Activated CD4-positive, alpha-beta memory T cell treated with anti-CD3 and anti-CD28 coated beads, Interleukin-2, amount 10 ng/mL, durations not matched to agents 7 days and 5 days (primary cell): ENCODE measurements at regions not wholly inside any gene's neighbourhood (a gene's known extent, or its start where the extent isn't known, plus 50 kb on each side); places are given as distances from the start of the nearest gene placed in this dataset.
"Not testable (repeated sequence)": the region's sequence is repeated elsewhere in the genome, so short reads cannot be mapped to it uniquely, and the experiment has no call there.

Experiments used
- CTCF ChIA-PET: fragments of 350-600 bp; sonication (Branson Sonifier 250); formaldehyde crosslinking; loops from one replicate; lab custom pipeline; 2021; ENCODE audit warnings: antibody characterized with exemption, inconsistent platforms; lab: Charles Lee
- POLR2A ChIA-PET: fragments of 350-600 bp; sonication (Branson Sonifier 250); formaldehyde crosslinking; loops from one replicate; lab custom pipeline; 2021; ENCODE audit warnings: antibody characterized with exemption; lab: Charles Lee
- DNase-seq: peaks from one replicate; pipeline ENCODE4 v3.0.0-alpha.2; 2020
- H3K27ac Mint-ChIP-seq: one replicate; pipeline ENCODE4 v1.8.0; 2021; ENCODE audit warnings: mild to moderate bottlenecking, mixed read lengths
- H3K27me3 Mint-ChIP-seq: one replicate; pipeline ENCODE4 v1.8.0; 2021; ENCODE audit warnings: mixed read lengths
- H3K36me3 Mint-ChIP-seq: one replicate; pipeline ENCODE4 v1.8.0; 2021; ENCODE audit warnings: low read depth, mixed read lengths
- H3K4me1 Mint-ChIP-seq: one replicate; pipeline ENCODE4 v1.8.0; 2021; ENCODE audit warnings: mixed read lengths
- H3K4me3 Mint-ChIP-seq: one replicate; pipeline ENCODE4 v1.8.0; 2021; ENCODE audit warnings: mild to moderate bottlenecking, mixed read lengths
- H3K9me3 Mint-ChIP-seq: one replicate; pipeline ENCODE4 v1.8.0; 2021; ENCODE audit warnings: mixed read lengths

GRCh38 chr11:33428435-33428834 is 171.3 kb downstream of the HIPK3 start:
- peaks cover 21% of the 10 kb centered on the region for H3K27me3 Mint-ChIP-seq
- DNase-seq, H3K4me3 Mint-ChIP-seq, H3K4me1 Mint-ChIP-seq, CTCF ChIA-PET, H3K36me3 Mint-ChIP-seq, POLR2A ChIA-PET, H3K27ac Mint-ChIP-seq, H3K9me3 Mint-ChIP-seq: not testable (repeated sequence)

GRCh38 chr11:33420959-33421566 is 163.9 kb downstream of the HIPK3 start:
- Mint-ChIP-seq H3K27me3 (peaks cover 17% of the 10 kb centered on the region), H3K36me3 (no peaks in the 10 kb centered on the region), H3K27ac (no peak overlapping the region), H3K9me3 (no peaks in the 10 kb centered on the region), H3K4me1 (no peaks in the 10 kb centered on the region), H3K4me3 (no peak overlapping the region)
- CTCF ChIA-PET: no interaction called here
- DNase-seq: no peak
- POLR2A ChIA-PET: no interaction called here

GRCh38 chr11:33419924-33420323 is 162.7 kb downstream of the HIPK3 start:
- H3K27me3 Mint-ChIP-seq: peaks cover 12% of the 10 kb centered on the region
- H3K4me1 Mint-ChIP-seq: no peaks in the 10 kb centered on the region
- H3K36me3 Mint-ChIP-seq: no peaks in the 10 kb centered on the region
- ChIA-PET POLR2A (no interaction called here), CTCF (interaction anchor here (1.1 kb wide), 1 partner anchor 38 kb away, joined by 3 read pairs; no protein-coding TSS in a partner anchor)
- H3K4me3 Mint-ChIP-seq: no peak overlapping the region
- no peak for DNase-seq
- H3K27ac Mint-ChIP-seq: no peak overlapping the region
- no peaks in the 10 kb centered on the region for H3K9me3 Mint-ChIP-seq

GRCh38 chr11:33417121-33417520 is 159.9 kb downstream of the HIPK3 start:
- ChIA-PET POLR2A (no interaction called here), CTCF (no interaction called here)
- H3K27me3 Mint-ChIP-seq: peaks cover 13% of the 10 kb centered on the region

GRCh38 chr11:33413301-33413700 is 156.1 kb downstream of the HIPK3 start:
- CTCF ChIA-PET: no interaction called here
- Mint-ChIP-seq H3K4me1 (no peaks in the 10 kb centered on the region), H3K27ac (no peak overlapping the region), H3K9me3 (no peaks in the 10 kb centered on the region), H3K4me3 (no peak overlapping the region), H3K36me3 (no peaks in the 10 kb centered on the region), H3K27me3 (peaks cover 27% of the 10 kb centered on the region)
- DNase-seq: no peak
- POLR2A ChIA-PET: no interaction called here

More at GRCh38 chr11:33417121-33417520, 159.9 kb downstream of the HIPK3 start:
- H3K36me3 Mint-ChIP-seq: no peaks in the 10 kb centered on the region
- H3K4me3 Mint-ChIP-seq: no peak overlapping the region
- H3K4me1 Mint-ChIP-seq: no peaks in the 10 kb centered on the region
- DNase-seq: no peak
- no peak overlapping the region for H3K27ac Mint-ChIP-seq
- H3K9me3 Mint-ChIP-seq: no peaks in the 10 kb centered on the region

GRCh38 chr11:33412241-33412640 is 155.1 kb downstream of the HIPK3 start:
- peaks cover 24% of the 10 kb centered on the region for H3K27me3 Mint-ChIP-seq
- no peak overlapping the region for H3K4me3 Mint-ChIP-seq
- no peaks in the 10 kb centered on the region for H3K36me3 Mint-ChIP-seq
- CTCF ChIA-PET: interaction anchor here (0.6 kb wide), 1 partner anchor 426 kb away, joined by 5 read pairs; no protein-coding TSS in a partner anchor
- POLR2A ChIA-PET: no interaction called here
- no peak for DNase-seq
- H3K4me1 Mint-ChIP-seq: no peaks in the 10 kb centered on the region
- H3K27ac Mint-ChIP-seq: no peak overlapping the region
- no peaks in the 10 kb centered on the region for H3K9me3 Mint-ChIP-seq

GRCh38 chr11:33411751-33412150 is 154.6 kb downstream of the HIPK3 start:
- Mint-ChIP-seq H3K27me3 (peaks cover 24% of the 10 kb centered on the region), H3K36me3 (no peaks in the 10 kb centered on the region), H3K4me1 (no peaks in the 10 kb centered on the region), H3K27ac (no peak overlapping the region), H3K4me3 (no peak overlapping the region), H3K9me3 (no peaks in the 10 kb centered on the region)
- no peak for DNase-seq
- POLR2A ChIA-PET: no interaction called here
- CTCF ChIA-PET: interaction anchor here (0.6 kb wide), 1 partner anchor 426 kb away, joined by 5 read pairs; no protein-coding TSS in a partner anchor

- POLR2A ChIA-PET: no interaction called here
- Mint-ChIP-seq H3K4me3 (no peak overlapping the region), H3K9me3 (no peaks in the 10 kb centered on the region), H3K36me3 (no peaks in the 10 kb centered on the region), H3K27ac (no peak overlapping the region), H3K27me3 (peaks cover 24% of the 10 kb centered on the region), H3K4me1 (no peaks in the 10 kb centered on the region)
- no peak for DNase-seq
- CTCF ChIA-PET: no interaction called here
Measured at GRCh38 chr11:33410086-33410765, 153.0 kb downstream of the HIPK3 start.
